ENCODE measurements at regions not wholly inside any gene's neighbourhood (a gene's known extent, or its start where the extent isn't known, plus 50 kb on each side); places are given as distances from the start of the nearest gene placed in this dataset.

DNA sequence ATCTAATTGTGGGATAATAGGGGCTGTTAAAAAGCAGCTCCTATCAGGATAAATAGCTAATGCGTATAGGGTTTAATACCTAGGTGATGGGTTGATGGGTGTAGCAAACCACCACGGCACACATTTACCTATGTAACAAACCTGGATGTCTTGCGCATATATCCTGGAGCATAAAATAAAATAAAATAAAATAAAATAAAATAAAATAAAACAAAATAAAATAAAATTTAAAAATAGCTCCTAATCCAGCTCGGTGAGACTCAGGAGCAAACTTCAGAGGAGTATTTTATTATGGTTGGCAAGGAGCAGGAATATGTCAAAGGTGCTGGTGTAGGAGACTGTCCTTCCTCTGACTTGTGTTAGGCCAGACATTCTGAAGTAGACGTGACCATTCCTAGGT, 721.0 kb downstream of the BCL11B start:
- TF ChIP-seq, protein P1, sequence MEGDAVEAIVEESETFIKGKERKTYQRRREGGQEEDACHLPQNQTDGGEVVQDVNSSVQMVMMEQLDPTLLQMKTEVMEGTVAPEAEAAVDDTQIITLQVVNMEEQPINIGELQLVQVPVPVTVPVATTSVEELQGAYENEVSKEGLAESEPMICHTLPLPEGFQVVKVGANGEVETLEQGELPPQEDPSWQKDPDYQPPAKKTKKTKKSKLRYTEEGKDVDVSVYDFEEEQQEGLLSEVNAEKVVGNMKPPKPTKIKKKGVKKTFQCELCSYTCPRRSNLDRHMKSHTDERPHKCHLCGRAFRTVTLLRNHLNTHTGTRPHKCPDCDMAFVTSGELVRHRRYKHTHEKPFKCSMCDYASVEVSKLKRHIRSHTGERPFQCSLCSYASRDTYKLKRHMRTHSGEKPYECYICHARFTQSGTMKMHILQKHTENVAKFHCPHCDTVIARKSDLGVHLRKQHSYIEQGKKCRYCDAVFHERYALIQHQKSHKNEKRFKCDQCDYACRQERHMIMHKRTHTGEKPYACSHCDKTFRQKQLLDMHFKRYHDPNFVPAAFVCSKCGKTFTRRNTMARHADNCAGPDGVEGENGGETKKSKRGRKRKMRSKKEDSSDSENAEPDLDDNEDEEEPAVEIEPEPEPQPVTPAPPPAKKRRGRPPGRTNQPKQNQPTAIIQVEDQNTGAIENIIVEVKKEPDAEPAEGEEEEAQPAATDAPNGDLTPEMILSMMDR (IDR thresholded peaks at IDR 0.05; ENCODE audit: insufficient read depth, low read depth, low read length) = no peak
- TF ChIP-seq EZH2 (IDR thresholded peaks at IDR 0.05; ENCODE audit: insufficient read depth, low read length) = no peak

Data from astrocyte (in vitro differentiated cells and primary cell).